ENCODE measurements at regions not wholly inside any gene's neighbourhood (a gene's known extent, or its start where the extent isn't known, plus 50 kb on each side); places are given as distances from the start of the nearest gene placed in this dataset.

DNA sequence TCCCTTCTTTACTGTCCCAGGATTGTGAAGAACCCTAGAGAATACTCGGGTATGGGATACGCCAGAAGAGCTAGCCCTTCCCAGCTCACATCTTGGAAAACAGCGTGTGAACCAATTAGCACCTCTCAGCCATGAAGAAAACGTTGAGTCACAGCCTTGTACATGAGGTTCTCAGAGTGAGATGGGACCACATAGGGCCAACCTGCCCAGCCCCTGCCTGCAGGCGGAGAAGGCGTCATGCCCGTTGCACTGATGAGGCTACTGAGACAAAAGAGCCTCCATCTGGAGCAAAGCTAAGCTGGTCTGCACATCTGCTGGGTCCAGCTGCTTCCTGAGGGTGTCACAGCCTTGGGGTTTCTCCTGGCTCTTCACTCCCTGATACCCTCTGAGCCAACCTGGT is 92.2 kb downstream of the LBH start:
- no peak for ATAC-seq
- Histone ChIP-seq H3K4me3 (no peak overlapping the region), H3K27me3 (no peaks in the 10 kb centered on the region), H3K36me3 (replicated peaks in 1 of 2; ENCODE audit: insufficient read depth in 1 of 2, low read depth in 2 of 2) (no peaks in the 10 kb centered on the region), H3K9me3 (no peaks in the 10 kb centered on the region), H3K27ac (no peak overlapping the region), H3K4me1 (no peaks in the 10 kb centered on the region)
- no peak for TF ChIP-seq POLR2A (IDR thresholded peaks at IDR 0.05)
- no peak for TF ChIP-seq CTCF (IDR thresholded peaks at IDR 0.05)
- intact Hi-C loops (cut with DNase I): no loop called here
- no peak for DNase-seq
- 88 to 91% methylated on average over 7 of the region's 7 CpGs for WGBS, 2 donors

DNA sequence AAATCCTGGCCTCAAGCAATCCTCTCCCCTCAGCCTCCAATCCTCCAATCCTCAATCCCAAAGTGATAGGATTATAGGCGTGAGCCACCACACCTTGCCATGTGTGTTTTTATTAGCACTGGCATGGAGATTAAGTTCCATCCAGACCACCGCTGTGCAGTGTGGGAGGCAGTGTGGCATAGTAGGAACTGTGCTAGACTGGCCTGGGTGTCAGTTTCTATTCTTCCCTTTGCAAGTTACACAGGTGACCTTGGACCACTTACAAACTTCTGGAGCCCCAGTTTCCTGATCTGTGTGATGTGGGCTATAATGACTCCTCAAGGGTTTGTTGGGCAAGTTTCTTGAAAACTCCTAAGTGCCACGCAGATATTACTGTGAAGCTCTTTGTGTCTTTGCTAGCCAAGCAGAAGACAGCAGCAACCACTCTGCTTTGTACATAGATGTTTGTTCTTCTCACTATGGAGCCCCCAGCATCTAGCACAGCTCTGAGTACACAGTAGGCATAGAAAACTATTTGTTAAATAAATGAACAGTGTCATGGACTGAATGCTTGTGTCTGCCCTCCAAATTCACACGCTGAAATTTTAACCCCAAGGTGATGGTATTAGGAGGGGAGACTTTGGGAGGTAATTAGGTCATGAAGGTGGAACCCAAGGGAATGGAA is 93.0 kb downstream of the LBH start:
- intact Hi-C loops (cut with DNase I): no loop called here
- Histone ChIP-seq H3K27me3 (no peaks in the 10 kb centered on the region), H3K9me3 (no peaks in the 10 kb centered on the region), H3K4me3 (no peak overlapping the region), H3K4me1 (no peaks in the 10 kb centered on the region), H3K36me3 (replicated peaks in 1 of 2; ENCODE audit: insufficient read depth in 1 of 2, low read depth in 2 of 2) (no peaks in the 10 kb centered on the region), H3K27ac (no peak overlapping the region)
- ATAC-seq (no peak), DNase-seq (no peak)
- TF ChIP-seq POLR2A (IDR thresholded peaks at IDR 0.05) (no peak), CTCF (IDR thresholded peaks at IDR 0.05) (no peak)
- WGBS, 2 donors: 93 to 94% methylated on average over 4 of the region's 4 CpGs

DNA sequence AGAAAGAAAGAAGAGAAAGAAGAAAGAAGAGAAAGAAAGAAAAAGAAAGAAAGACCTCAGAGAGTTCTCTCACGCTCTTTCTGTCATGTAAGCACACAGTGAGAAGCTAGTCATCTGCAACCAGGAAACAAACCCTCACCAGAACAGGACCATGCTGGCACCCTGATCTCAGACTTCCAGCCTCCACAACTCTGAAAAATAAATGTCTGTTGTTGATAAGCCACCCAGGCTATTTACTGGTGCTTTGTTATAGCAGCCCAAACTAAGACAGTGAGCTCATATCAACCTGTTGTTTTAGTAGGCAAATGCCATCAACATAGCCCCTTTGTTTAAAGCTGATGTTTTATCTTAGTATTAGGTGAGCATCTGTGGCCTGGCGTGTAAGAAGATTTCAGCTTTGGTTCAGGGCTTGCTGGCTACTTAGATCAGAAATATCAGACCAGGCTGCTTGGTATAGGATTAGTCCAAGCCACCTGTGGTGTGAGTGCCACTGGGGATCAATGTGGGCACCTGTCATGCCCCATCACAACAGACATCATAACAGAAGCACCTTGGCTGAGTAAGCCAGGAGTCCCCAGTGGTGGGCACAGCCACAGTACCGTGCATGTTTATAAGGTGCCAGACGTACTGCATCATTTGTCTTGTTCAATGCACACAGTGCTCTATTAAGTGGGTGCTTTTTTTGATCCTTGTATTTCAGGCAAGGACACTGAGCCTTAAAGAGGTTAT is 94.4 kb downstream of the LBH start:
- H3K27ac ChIP-seq: no peak overlapping the region
- DNase-seq (no peak), ATAC-seq (no peak)
- intact Hi-C loops (cut with DNase I): no loop called here
- no peaks in the 10 kb centered on the region for H3K27me3 ChIP-seq
- no peak for TF ChIP-seq CTCF (IDR thresholded peaks at IDR 0.05)
- TF ChIP-seq POLR2A (IDR thresholded peaks at IDR 0.05): no peak
- 88 to 93% methylated on average over 4 of the region's 4 CpGs for WGBS, 2 donors
- no peaks in the 10 kb centered on the region for H3K9me3 ChIP-seq
- H3K4me3 ChIP-seq: no peak overlapping the region
- no peaks in the 10 kb centered on the region for H3K36me3 ChIP-seq (replicated peaks in 1 of 2; ENCODE audit: insufficient read depth in 1 of 2, low read depth in 2 of 2)
- no peaks in the 10 kb centered on the region for H3K4me1 ChIP-seq

DNA sequence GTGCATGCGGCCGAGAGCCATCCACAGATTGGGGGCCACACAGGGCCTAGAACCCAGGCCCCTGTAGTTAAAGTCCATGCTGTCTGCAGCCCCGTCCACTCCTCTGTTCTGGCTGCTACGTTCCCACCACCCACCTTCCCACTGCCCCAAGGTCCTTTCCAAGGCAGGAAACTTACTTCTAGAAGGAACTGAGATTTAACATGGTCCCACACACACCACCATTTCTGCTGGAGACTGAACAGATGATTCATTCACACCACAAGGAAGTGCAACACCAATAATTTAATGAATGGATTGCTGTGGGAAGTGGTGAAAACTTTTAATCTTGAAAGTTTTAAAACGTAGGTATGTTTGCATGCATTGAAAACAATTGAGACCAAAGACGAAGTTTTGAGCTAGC is 95.2 kb downstream of the LBH start:
- ATAC-seq (no peak), DNase-seq (no peak)
- Histone ChIP-seq H3K9me3 (no peaks in the 10 kb centered on the region), H3K4me1 (no peaks in the 10 kb centered on the region), H3K27me3 (no peaks in the 10 kb centered on the region), H3K27ac (no peak overlapping the region), H3K36me3 (replicated peaks in 1 of 2; ENCODE audit: insufficient read depth in 1 of 2, low read depth in 2 of 2) (no peaks in the 10 kb centered on the region), H3K4me3 (no peak overlapping the region)
- intact Hi-C loops (cut with DNase I): no loop called here
- TF ChIP-seq POLR2A (IDR thresholded peaks at IDR 0.05) (no peak), CTCF (IDR thresholded peaks at IDR 0.05) (no peak)
- WGBS, 2 donors: 90 to 94% methylated on average over 6 of the region's 6 CpGs

DNA sequence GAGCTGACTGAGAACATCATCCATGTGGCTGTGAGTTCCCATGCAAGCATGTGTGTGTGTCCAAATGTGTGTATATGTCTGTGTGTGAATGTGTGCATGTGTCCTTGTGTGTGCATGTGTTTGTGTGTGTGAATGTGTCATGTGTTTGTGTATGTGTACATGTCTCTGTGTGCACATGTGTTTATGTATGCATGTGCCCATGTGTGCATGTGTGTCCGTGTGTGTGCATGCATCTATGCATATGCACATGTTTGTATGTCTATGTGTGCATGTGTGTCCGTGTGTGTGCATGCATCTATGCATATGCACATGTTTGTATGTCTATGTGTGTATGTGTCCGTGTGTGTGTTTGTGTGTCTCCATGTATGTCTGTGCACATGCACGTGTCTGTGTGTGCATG is 99.7 kb downstream of the LBH start:
- H3K4me3 ChIP-seq: no peak overlapping the region
- H3K9me3 ChIP-seq: no peaks in the 10 kb centered on the region
- H3K36me3 ChIP-seq (replicated peaks in 1 of 2; ENCODE audit: insufficient read depth in 1 of 2, low read depth in 2 of 2): no peaks in the 10 kb centered on the region
- H3K4me1 ChIP-seq: no peaks in the 10 kb centered on the region
- ATAC-seq (no peak), DNase-seq (no peak)
- H3K27me3 ChIP-seq: no peaks in the 10 kb centered on the region
- intact Hi-C loops (cut with DNase I): no loop called here
- 82 to 96% methylated on average over 4 of the region's 4 CpGs for WGBS, 2 donors
- no peak overlapping the region for H3K27ac ChIP-seq
- TF ChIP-seq CTCF (IDR thresholded peaks at IDR 0.05) (no peak), POLR2A (IDR thresholded peaks at IDR 0.05) (no peak)
